GM23338 (cell line): ENCODE measurements at regions not wholly inside any gene's neighbourhood (a gene's known extent, or its start where the extent isn't known, plus 50 kb on each side); places are given as distances from the start of the nearest gene placed in this dataset.
A peak's percentile ranks its signal among the peaks of the same experiment; 100 is the strongest.
"Not testable (repeated sequence)": the region's sequence is repeated elsewhere in the genome, so short reads cannot be mapped to it uniquely, and the experiment has no call there.

Source experiments
- ATAC-seq: fragments of 200-7000 bp; cut with Tn5 transposase; 3 replicates; pipeline ENCODE4 v1.9.1; 2020
- DNase-seq: peaks from one replicate; pipeline ENCODE4 v3.0.0-alpha.2; 2015; ENCODE audit warnings: low spot score
- H2AFZ ChIP-seq: fragments of 200-600 bp; sonication (generic); 2 replicates; pipeline ENCODE4 v1.8.0; 2016; ENCODE audit warnings: antibody characterized with exemption, mild to moderate bottlenecking, moderate library complexity
- H3F3A ChIP-seq: fragments of 200-600 bp; sonication (generic); replicated peaks from 2 replicates; pipeline ENCODE4 v1.8.0; 2017; ENCODE audit warnings: antibody characterized with exemption, mixed run types, low read depth
- H3K27ac ChIP-seq: fragments of 200-600 bp; sonication (generic); 2 replicates; pipeline ENCODE4 v1.6.1; 2016; ENCODE audit warnings: low read depth
- H3K27me3 ChIP-seq: fragments of 200-600 bp; sonication (generic); 2 replicates; pipeline ENCODE4 v1.8.0; 2016; ENCODE audit warnings: mild to moderate bottlenecking, mixed run types, moderate library complexity; ENCODE audit not compliant: insufficient read depth
- H3K36me3 ChIP-seq: fragments of 200-600 bp; sonication (generic); 2 replicates; pipeline ENCODE4 v1.8.0; 2016; ENCODE audit warnings: mild to moderate bottlenecking; ENCODE audit not compliant: insufficient read depth
- H3K4me1 ChIP-seq: fragments of 200-600 bp; sonication (generic); 2 replicates; pipeline ENCODE4 v1.8.0; 2016; ENCODE audit warnings: mild to moderate bottlenecking, moderate library complexity; ENCODE audit not compliant: insufficient read depth
- H3K4me2 ChIP-seq: fragments of 200-600 bp; sonication (generic); 2 replicates; pipeline ENCODE4 v1.7.1; 2017; ENCODE audit warnings: mixed run types
- H3K4me3 ChIP-seq: fragments of 200-600 bp; sonication (generic); 2 replicates; pipeline ENCODE4 v1.6.1; 2016; ENCODE audit warnings: mixed run types
- H3K79me2 ChIP-seq: fragments of 200-600 bp; sonication (generic); replicated peaks from 2 replicates; pipeline ENCODE4 v1.8.0; 2017; ENCODE audit warnings: mild to moderate bottlenecking; ENCODE audit not compliant: insufficient read depth
- H3K9me2 ChIP-seq: fragments of 200-600 bp; sonication (generic); 2 replicates; pipeline ENCODE4 v1.8.0; 2017; ENCODE audit not compliant: insufficient read depth
- H4K20me1 ChIP-seq: fragments of 200-600 bp; sonication (generic); replicated peaks from 2 replicates; pipeline ENCODE4 v1.8.0; 2017; ENCODE audit warnings: mild to moderate bottlenecking; ENCODE audit not compliant: insufficient read depth
- H3K27ac Mint-ChIP-seq: 2 replicates; pipeline ENCODE4 v1.8.0; 2020; ENCODE audit warnings: inconsistent platforms, mild to moderate bottlenecking, moderate library complexity, mixed read lengths
- H3K27me3 Mint-ChIP-seq: 3 replicates; pipeline ENCODE4 v1.8.0; 2022; ENCODE audit warnings: low read depth, mild to moderate bottlenecking, moderate library complexity, mixed read lengths, inconsistent platforms; ENCODE audit not compliant: insufficient read depth, poor library complexity
- H3K36me3 Mint-ChIP-seq: 3 replicates; pipeline ENCODE4 v1.8.0; 2021; ENCODE audit warnings: low read depth, mild to moderate bottlenecking, inconsistent platforms, moderate library complexity, mixed read lengths
- H3K4me1 Mint-ChIP-seq: 3 replicates; pipeline ENCODE4 v1.8.0; 2020; ENCODE audit warnings: mild to moderate bottlenecking, inconsistent platforms, mixed read lengths
- H3K4me3 Mint-ChIP-seq: 3 replicates; pipeline ENCODE4 v1.8.0; 2021; ENCODE audit warnings: moderate library complexity, mild to moderate bottlenecking, inconsistent platforms, mixed read lengths
- H3K9me3 Mint-ChIP-seq: 3 replicates; pipeline ENCODE4 v1.8.0; 2020; ENCODE audit warnings: moderate library complexity, mild to moderate bottlenecking, inconsistent platforms, mixed read lengths
- CREB1 ChIP-seq: fragments of 250-450 bp; sonication (Bioruptor Pico); IDR thresholded peaks from 2 replicates; pipeline ENCODE4 v1.5.0; 2020; ENCODE audit warnings: low read depth, mild to moderate bottlenecking, moderate library complexity
- CTCF ChIP-seq, 2 experiments: fragments of 200-600 bp in 1 of 2; sonication (generic) in 1 of 2; conservative IDR thresholded peaks; 2 replicates each; pipeline versions ENCODE4 v1.5.1 to v1.6.1; 2016 to 2017; ENCODE audit warnings: antibody characterized with exemption in 2 of 2, low read depth in 2 of 2, mild to moderate bottlenecking in 2 of 2, moderate library complexity in 1 of 2
- EZH2 ChIP-seq: fragments of 200-600 bp; sonication (generic); IDR thresholded peaks from one replicate; pipeline ENCODE4 v1.8.0; 2017; ENCODE audit warnings: antibody characterized with exemption, mild to moderate bottlenecking, low read depth; ENCODE audit not compliant: unreplicated experiment
- EZH2phosphoT487 ChIP-seq: fragments of 200-600 bp; sonication (generic); IDR thresholded peaks from one replicate; pipeline ENCODE4 v1.8.1; 2018; ENCODE audit warnings: antibody characterized with exemption; ENCODE audit not compliant: unreplicated experiment
- JUNB ChIP-seq: IDR thresholded peaks from one replicate; pipeline ENCODE4 v1.6.1; 2016; ENCODE audit warnings: antibody characterized with exemption; ENCODE audit not compliant: unreplicated experiment
- NANOG ChIP-seq: IDR thresholded peaks from 2 replicates; pipeline ENCODE4 v1.6.1; 2016; ENCODE audit warnings: antibody characterized with exemption, borderline replicate concordance
- POLR2AphosphoS5 ChIP-seq: IDR thresholded peaks from 2 replicates; pipeline ENCODE4 v1.6.1; 2016; ENCODE audit warnings: antibody characterized with exemption, low read depth
- REST ChIP-seq: IDR thresholded peaks from one replicate; pipeline ENCODE4 v1.6.1; 2018; ENCODE audit warnings: antibody characterized with exemption; ENCODE audit not compliant: unreplicated experiment
- STAT1 ChIP-seq: IDR thresholded peaks from one replicate; pipeline ENCODE4 v1.6.1; 2016; ENCODE audit warnings: antibody characterized with exemption; ENCODE audit not compliant: unreplicated experiment
- ZNF114 ChIP-seq: fragments of 250-450 bp; sonication (Bioruptor Pico); IDR thresholded peaks from 2 replicates; pipeline ENCODE4 v1.5.0; 2020; ENCODE audit warnings: mild to moderate bottlenecking, moderate library complexity
- ZNF331 ChIP-seq: fragments of 250-450 bp; sonication (Bioruptor Pico); IDR thresholded peaks from 2 replicates; pipeline ENCODE4 v1.5.0; 2020; ENCODE audit warnings: low read depth, mild to moderate bottlenecking, moderate library complexity

- TF ChIP-seq POLR2AphosphoS5 (no peak), EZH2phosphoT487 (no peak), JUNB (no peak), ZNF331 (CRISPR knock-in tag) (no peak), NANOG (no peak), EZH2 (no peak), CREB1 (CRISPR knock-in tag) (no peak), CTCF (conservative IDR thresholded peaks at IDR 0.05; ENCODE audit: low read depth in 2 of 2) (no peak), ZNF114 (CRISPR knock-in tag) (no peak)
Measured at GRCh38 chr10:55929291-55929690, 431.8 kb downstream of the ZWINT start (continued).

GRCh38 chr10:55899472-55900147, 461.4 kb downstream of the ZWINT start:
- not testable (repeated sequence) for H3K27me3 ChIP-seq, H3K4me1 ChIP-seq, H3K79me2 ChIP-seq, H3K36me3 ChIP-seq, H4K20me1 ChIP-seq, ATAC-seq, H3K9me2 ChIP-seq, H3K27me3 Mint-ChIP-seq, H3F3A ChIP-seq, DNase-seq
- peaks cover 22% of the 10 kb centered on the region for H3K4me1 Mint-ChIP-seq
- Histone ChIP-seq H3K4me2 (peak overlapping the region; percentile 74), H3K27ac (peak overlapping the region; percentile 1; the same call in 1 of the 2 replicates), H3K4me3 (peak overlapping the region; percentile 60), H2AFZ (0 out of 2 replicates have a peak overlapping the region, but pooled peaks have one; percentile 86)
- H3K9me3 Mint-ChIP-seq: peaks cover 13% of the 10 kb centered on the region; the same call in 2 of the 3 replicates
- peaks cover 20% of the 10 kb centered on the region for H3K36me3 Mint-ChIP-seq
- peak overlapping the region; percentile 92; the same call in 1 of the 2 replicates for H3K27ac Mint-ChIP-seq
- peak overlapping the region; percentile 81 for H3K4me3 Mint-ChIP-seq
- peak; percentile 30; the same call in 1 of the 2 replicates for TF ChIP-seq CREB1 (CRISPR knock-in tag)

- H3F3A ChIP-seq: no peaks in the 10 kb centered on the region
- peaks cover 1% of the 10 kb centered on the region for H3K27me3 Mint-ChIP-seq
- H3K9me2 ChIP-seq: no peaks in the 10 kb centered on the region
- peaks cover 6% of the 10 kb centered on the region; the same call in 2 of the 3 replicates for H3K9me3 Mint-ChIP-seq
- peak overlapping the region; percentile 44; the same call in 1 of the 2 replicates for H3K4me2 ChIP-seq
- H3K4me3 Mint-ChIP-seq: 0 out of 3 replicates have a peak overlapping the region, but pooled peaks have one; percentile 23
- no peak overlapping the region for H3K27ac Mint-ChIP-seq
- H3K79me2 ChIP-seq: no peaks in the 10 kb centered on the region
- no peak overlapping the region for H2AFZ ChIP-seq
- H3K27me3 ChIP-seq: no peaks in the 10 kb centered on the region
- H3K4me1 Mint-ChIP-seq: peaks cover 22% of the 10 kb centered on the region
- peaks cover 9% of the 10 kb centered on the region; the same call in 1 of the 2 replicates for H3K4me1 ChIP-seq
- peak; percentile 48 for DNase-seq
- H3K4me3 ChIP-seq: peak overlapping the region; percentile 17; the same call in 1 of the 2 replicates
- H3K36me3 ChIP-seq: no peaks in the 10 kb centered on the region
- ATAC-seq: no peak; the same call in 1 of the 3 replicates
- H3K36me3 Mint-ChIP-seq: peaks cover 20% of the 10 kb centered on the region
- no peak overlapping the region for H3K27ac ChIP-seq
- no peaks in the 10 kb centered on the region for H4K20me1 ChIP-seq
- TF ChIP-seq CREB1 (CRISPR knock-in tag) (no peak), REST (no peak), JUNB (no peak), STAT1 (no peak), POLR2AphosphoS5 (no peak)
Measured at GRCh38 chr10:55897490-55897921, 463.6 kb downstream of the ZWINT start.
